H1 (cell line): ENCODE measurements at regions not wholly inside any gene's neighbourhood (a gene's known extent, or its start where the extent isn't known, plus 50 kb on each side); places are given as distances from the start of the nearest gene placed in this dataset.

Source experiments
- BACH1 ChIP-seq: IDR thresholded peaks from 2 replicates; pipeline ENCODE4 v1.6.1; 2012; ENCODE audit warnings: low read length, improper control_type of control experiment
- CEBPB ChIP-seq: IDR thresholded peaks from 2 replicates; pipeline ENCODE4 v1.6.1; 2012; ENCODE audit warnings: low read depth, low read length
- CREB1 ChIP-seq: IDR thresholded peaks from 2 replicates; pipeline ENCODE4 v1.6.1; 2012; ENCODE audit warnings: inconsistent platforms
- CTCF ChIP-seq, 3 experiments: IDR thresholded peaks; 1 replicate in 2 of 3; 2 replicates in 1 of 3; pipeline versions ENCODE4 v1.5.1 to v1.6.1; 2011; ENCODE audit warnings: low read length in 3 of 3, mild to moderate bottlenecking in 3 of 3, inconsistent platforms in 2 of 3, low read depth in 1 of 3, moderate library complexity in 1 of 3; ENCODE audit not compliant: insufficient read depth in 1 of 3; ENCODE audit errors: control extremely low read depth in 1 of 3
- EZH2 ChIP-seq: fragments of 200-600 bp; sonication (generic); IDR thresholded peaks from 2 replicates; pipeline ENCODE4 v1.7.1; 2012; ENCODE audit warnings: low read depth, mild to moderate bottlenecking, moderate library complexity, low read length, inconsistent platforms; ENCODE audit not compliant: severe bottlenecking
- JUND ChIP-seq: IDR thresholded peaks from 2 replicates; pipeline ENCODE4 v1.6.1; 2011; ENCODE audit warnings: mild to moderate bottlenecking, improper control_type of control experiment, low read length
- POLR2A ChIP-seq, 2 experiments: IDR thresholded peaks; 1 replicate in 1 of 2; 2 replicates in 1 of 2; pipeline ENCODE4 v1.6.1; 2011; ENCODE audit warnings: low read depth in 2 of 2, low read length in 2 of 2, mild to moderate bottlenecking in 2 of 2; ENCODE audit errors: control extremely low read depth in 1 of 2
- RAD21 ChIP-seq, 2 experiments: IDR thresholded peaks in 1 of 2; conservative IDR thresholded peaks in 1 of 2; 2 replicates each; pipeline ENCODE4 v1.6.1; 2011; ENCODE audit warnings: low read depth in 2 of 2, low read length in 2 of 2, improper control_type of control experiment in 1 of 2, inconsistent platforms in 1 of 2, mild to moderate bottlenecking in 1 of 2, moderate library complexity in 1 of 2
- RBBP5 ChIP-seq: IDR thresholded peaks from 2 replicates; pipeline ENCODE4 v1.7.1; 2012; ENCODE audit warnings: low read depth, mild to moderate bottlenecking, inconsistent platforms, low read length, moderate library complexity, borderline replicate concordance
- RNF2 ChIP-seq: fragments of 200-900, 300-1000 bp; sonication (generic); IDR thresholded peaks from 2 replicates; pipeline ENCODE4 v1.7.1; 2016; ENCODE audit warnings: borderline replicate concordance, low read depth, mild to moderate bottlenecking, antibody characterized with exemption, low read length; ENCODE audit not compliant: poor library complexity, severe bottlenecking; ENCODE audit errors: missing control alignments
- TAF7 ChIP-seq: optimal IDR thresholded peaks from 2 replicates; pipeline ENCODE3; 2011; ENCODE audit warnings: low read depth, mild to moderate bottlenecking, inconsistent platforms, low read length, moderate library complexity, borderline replicate concordance
- YY1 ChIP-seq: IDR thresholded peaks from 2 replicates; pipeline ENCODE4 v1.6.1; 2011; ENCODE audit warnings: low read depth, mild to moderate bottlenecking, low read length

GRCh38 chr10:37456456-37456855 lies 331.1 kb downstream of the ANKRD30A start:
- TF ChIP-seq RBBP5 (no peak), RNF2 (no peak), CEBPB (no peak), CTCF (IDR thresholded peaks at IDR 0.05; ENCODE audit: control extremely low read depth in 1 of 3, insufficient read depth in 1 of 3, low read depth in 1 of 3, low read length in 3 of 3) (no peak), CREB1 (no peak), RAD21 (IDR thresholded peaks at IDR 0.05 in 1 of 2, conservative IDR thresholded peaks at IDR 0.05 in 1 of 2; ENCODE audit: low read depth in 2 of 2, low read length in 2 of 2) (no peak), EZH2 (no peak), YY1 (no peak), POLR2A (IDR thresholded peaks at IDR 0.05; ENCODE audit: control extremely low read depth in 1 of 2, low read depth in 2 of 2, low read length in 2 of 2) (no peak), TAF7 (no peak), JUND (no peak), BACH1 (no peak)
